ENCODE measurements at regions not wholly inside any gene's neighbourhood (a gene's known extent, or its start where the extent isn't known, plus 50 kb on each side); places are given as distances from the start of the nearest gene placed in this dataset.
"Not testable (repeated sequence)": the region's sequence is repeated elsewhere in the genome, so short reads cannot be mapped to it uniquely, and the experiment has no call there.

DNA sequence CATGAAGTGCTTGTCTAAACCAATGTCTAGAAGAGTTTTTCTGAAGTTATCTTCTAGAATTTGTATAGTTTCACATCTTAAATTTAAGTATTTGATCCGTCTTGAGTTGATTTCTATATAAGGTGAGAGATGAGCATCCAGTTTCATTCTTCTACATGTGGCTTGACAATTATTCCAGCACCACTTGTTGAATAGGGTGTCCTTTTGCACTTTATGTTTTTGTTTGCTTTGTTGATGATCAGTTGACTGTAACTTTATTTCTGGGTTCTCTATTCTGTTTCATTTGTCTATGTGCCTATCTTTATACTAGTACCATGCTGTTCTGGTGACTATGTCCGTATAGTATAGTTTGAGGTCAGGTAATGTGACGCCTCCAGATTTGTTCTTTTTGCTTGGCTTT, 426.6 kb upstream of the CHRM2 start:
- H3K36me3 Mint-ChIP-seq (ENCODE audit: low read depth): no peaks in the 10 kb centered on the region
- H3K27me3 Mint-ChIP-seq (ENCODE audit: low read depth): no peaks in the 10 kb centered on the region
- no peaks in the 10 kb centered on the region for H3K4me1 Mint-ChIP-seq
- H3K27ac Mint-ChIP-seq: no peak overlapping the region
- TF ChIP-seq, protein P1, sequence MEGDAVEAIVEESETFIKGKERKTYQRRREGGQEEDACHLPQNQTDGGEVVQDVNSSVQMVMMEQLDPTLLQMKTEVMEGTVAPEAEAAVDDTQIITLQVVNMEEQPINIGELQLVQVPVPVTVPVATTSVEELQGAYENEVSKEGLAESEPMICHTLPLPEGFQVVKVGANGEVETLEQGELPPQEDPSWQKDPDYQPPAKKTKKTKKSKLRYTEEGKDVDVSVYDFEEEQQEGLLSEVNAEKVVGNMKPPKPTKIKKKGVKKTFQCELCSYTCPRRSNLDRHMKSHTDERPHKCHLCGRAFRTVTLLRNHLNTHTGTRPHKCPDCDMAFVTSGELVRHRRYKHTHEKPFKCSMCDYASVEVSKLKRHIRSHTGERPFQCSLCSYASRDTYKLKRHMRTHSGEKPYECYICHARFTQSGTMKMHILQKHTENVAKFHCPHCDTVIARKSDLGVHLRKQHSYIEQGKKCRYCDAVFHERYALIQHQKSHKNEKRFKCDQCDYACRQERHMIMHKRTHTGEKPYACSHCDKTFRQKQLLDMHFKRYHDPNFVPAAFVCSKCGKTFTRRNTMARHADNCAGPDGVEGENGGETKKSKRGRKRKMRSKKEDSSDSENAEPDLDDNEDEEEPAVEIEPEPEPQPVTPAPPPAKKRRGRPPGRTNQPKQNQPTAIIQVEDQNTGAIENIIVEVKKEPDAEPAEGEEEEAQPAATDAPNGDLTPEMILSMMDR (IDR thresholded peaks at IDR 0.05; ENCODE audit: unreplicated experiment in 3 of 3): no peak
- no peaks in the 10 kb centered on the region for H3K9me3 Mint-ChIP-seq
- no peak overlapping the region for H3K4me3 Mint-ChIP-seq

DNA sequence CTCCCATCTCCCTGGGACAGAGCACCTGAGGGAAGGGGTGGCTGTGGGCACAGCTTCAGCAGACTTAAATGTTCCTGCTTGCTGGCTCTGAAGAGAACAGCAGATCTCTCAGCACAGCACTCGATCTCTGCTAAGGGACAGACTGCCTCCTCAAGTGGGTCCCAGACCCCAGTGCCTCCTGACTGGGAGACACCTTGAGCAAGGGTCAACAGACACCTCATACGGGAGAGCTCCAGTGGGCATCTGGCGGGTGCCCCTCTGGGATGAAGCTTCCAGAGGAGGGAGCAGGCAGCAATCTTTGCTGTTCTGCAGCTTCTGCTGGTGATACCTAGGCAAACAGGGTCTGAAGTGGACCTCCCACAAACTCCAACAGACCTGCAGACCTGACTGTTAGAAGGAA, 436.7 kb upstream of the CHRM2 start:
- not testable (repeated sequence) for H3K36me3 Mint-ChIP-seq (ENCODE audit: low read depth); H3K4me3 Mint-ChIP-seq; H3K27ac Mint-ChIP-seq; H3K27me3 Mint-ChIP-seq (ENCODE audit: low read depth); H3K9me3 Mint-ChIP-seq; H3K4me1 Mint-ChIP-seq

DNA sequence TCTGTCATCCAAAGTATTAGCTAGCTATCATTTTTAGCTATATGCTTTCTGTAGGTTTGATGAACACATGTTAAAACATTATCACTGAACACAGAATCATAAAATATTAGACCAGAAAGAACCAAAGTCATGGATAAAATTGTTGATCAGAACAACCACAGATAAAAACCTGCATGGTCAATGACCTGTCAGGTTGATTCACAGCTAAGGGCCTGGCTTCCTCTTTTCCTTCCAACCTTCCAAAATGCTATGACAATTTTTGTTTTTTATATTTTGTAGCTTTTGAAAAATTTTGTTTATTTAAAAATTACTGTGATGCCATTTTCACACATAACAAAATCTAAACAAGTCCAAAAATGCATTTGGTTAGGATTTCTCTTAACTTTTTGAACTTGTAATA, 444.4 kb upstream of the CHRM2 start:
- no peaks in the 10 kb centered on the region for H3K4me1 Mint-ChIP-seq
- no peak overlapping the region for H3K27ac Mint-ChIP-seq
- no peaks in the 10 kb centered on the region for H3K36me3 Mint-ChIP-seq (ENCODE audit: low read depth)

DNA sequence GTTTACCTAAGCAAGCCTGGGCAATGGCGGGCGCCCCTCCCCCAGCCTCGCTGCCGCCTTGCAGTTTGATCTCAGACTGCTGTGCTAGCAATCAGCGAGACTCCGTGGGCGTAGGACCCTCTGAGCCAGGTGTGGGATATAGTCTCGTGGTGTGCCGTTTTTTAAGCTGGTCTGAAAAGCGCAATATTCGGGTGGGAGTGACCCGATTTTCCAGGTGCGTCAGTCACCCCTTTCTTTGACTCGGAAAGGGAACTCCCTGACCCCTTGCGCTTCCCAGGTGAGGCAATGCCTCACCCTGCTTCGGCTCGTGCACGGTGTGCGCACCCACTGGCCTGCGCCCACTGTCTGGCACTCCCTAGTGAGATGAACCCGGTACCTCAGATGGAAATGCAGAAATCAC, 442.6 kb upstream of the MTPN start:
- not testable (repeated sequence) for H3K27ac Mint-ChIP-seq; H3K27me3 Mint-ChIP-seq (ENCODE audit: low read depth); H3K4me3 Mint-ChIP-seq

More for the DNA sequence above, 444.4 kb upstream of the CHRM2 start:
- H3K9me3 Mint-ChIP-seq: peaks cover 4% of the 10 kb centered on the region
- TF ChIP-seq, protein P1 (IDR thresholded peaks at IDR 0.05; ENCODE audit: unreplicated experiment in 3 of 3): no peak
- H3K27me3 Mint-ChIP-seq (ENCODE audit: low read depth): no peaks in the 10 kb centered on the region
- no peak overlapping the region for H3K4me3 Mint-ChIP-seq

DNA sequence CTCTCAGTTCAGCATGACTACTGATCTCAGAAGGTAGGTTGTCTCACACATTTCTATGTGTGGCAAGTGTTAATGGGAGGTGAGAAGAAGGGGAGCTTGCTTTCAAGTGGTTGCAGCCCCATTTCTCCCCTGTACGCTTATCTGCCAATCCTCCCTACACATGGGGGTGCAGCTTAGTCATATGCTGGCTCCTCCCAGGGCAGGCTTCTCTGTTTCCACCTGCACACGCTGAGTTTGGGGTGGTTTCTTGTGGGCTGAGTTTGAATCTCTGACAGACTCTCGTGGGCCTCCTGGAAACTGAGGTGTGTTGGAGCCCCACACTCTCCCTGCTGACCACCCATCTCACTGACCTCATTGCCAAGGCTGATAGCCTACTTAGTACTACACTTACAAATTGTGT, 435.8 kb upstream of the MTPN start:
- no peak overlapping the region for H3K4me3 Mint-ChIP-seq
- H3K27ac Mint-ChIP-seq: no peak overlapping the region
- TF ChIP-seq, protein P1 (IDR thresholded peaks at IDR 0.05; ENCODE audit: unreplicated experiment in 3 of 3): no peak
- no peaks in the 10 kb centered on the region for H3K9me3 Mint-ChIP-seq
- no peaks in the 10 kb centered on the region for H3K36me3 Mint-ChIP-seq (ENCODE audit: low read depth)
- no peaks in the 10 kb centered on the region for H3K27me3 Mint-ChIP-seq (ENCODE audit: low read depth)
- no peaks in the 10 kb centered on the region for H3K4me1 Mint-ChIP-seq

More for the DNA sequence above, 442.6 kb upstream of the MTPN start:
- H3K36me3 Mint-ChIP-seq (ENCODE audit: low read depth); H3K9me3 Mint-ChIP-seq; H3K4me1 Mint-ChIP-seq: not testable (repeated sequence)

DNA sequence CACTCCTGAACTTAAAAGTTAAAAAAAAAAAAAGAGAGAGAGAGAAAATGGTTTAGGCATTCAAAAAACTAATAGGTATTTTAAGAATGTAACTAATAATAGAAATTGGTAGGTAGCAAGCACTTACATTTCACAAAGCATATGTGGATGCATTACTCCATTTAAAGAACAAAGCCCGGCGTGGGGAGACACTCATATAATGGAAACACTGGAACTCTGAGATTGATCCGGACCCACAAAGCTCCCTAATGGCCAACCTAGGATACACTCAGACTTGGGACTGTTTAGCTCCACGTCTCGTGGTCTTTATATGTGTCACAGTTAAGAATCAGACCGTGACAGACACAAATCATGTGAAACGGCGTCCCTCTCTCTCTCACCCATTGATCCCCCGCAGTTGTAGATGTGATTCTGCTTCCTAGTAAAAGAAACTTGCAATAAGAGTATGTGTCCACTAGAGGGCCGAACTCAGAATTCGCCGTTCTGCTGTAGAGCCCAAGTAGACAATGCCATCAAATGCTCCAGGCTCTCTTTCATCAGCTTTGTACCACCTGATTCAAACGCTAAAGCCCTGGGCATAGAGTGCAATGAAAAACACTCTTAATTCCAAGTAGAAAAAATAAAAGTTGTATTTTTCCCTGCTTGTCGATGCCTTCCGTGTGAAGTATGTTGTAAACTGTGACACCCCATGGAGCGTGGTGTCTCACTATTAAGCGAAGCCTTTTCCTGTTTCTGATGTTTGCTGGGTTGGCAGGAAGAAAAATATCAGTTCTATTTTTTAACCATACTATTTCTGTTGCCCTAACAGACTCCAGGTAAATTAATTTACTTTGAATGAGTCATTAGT, 429.0 kb upstream of the MTPN start:
- TF ChIP-seq, protein P1 (IDR thresholded peaks at IDR 0.05; ENCODE audit: unreplicated experiment in 3 of 3): peak; percentile 75 to 87 (median 76)
- Mint-ChIP-seq H3K27me3 (ENCODE audit: low read depth) (no peaks in the 10 kb centered on the region), H3K36me3 (ENCODE audit: low read depth) (no peaks in the 10 kb centered on the region), H3K27ac (no peak overlapping the region), H3K4me3 (peak overlapping the region in 2 of 3 experiments; percentile 7 to 20), H3K9me3 (no peaks in the 10 kb centered on the region), H3K4me1 (no peaks in the 10 kb centered on the region)

DNA sequence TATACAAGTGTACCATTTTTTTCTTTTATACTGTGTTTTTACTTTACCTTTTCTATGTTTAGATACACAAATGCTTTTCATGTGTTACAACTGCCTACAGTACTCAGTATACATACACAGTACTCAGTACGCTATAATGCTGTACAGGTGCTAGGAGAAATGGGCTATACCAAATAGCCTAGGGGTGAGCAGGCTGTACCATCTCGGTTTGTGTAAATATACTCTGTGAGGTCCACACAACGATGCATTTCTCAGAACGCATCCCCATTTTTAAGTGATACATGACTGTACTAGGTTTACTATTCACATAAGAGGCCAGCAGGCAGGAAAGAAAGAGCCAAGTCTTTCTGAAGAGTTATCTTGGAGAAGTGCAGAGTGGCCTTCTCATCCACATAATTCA, 426.4 kb upstream of the MTPN start:
- TF ChIP-seq, protein P1 (IDR thresholded peaks at IDR 0.05; ENCODE audit: unreplicated experiment in 3 of 3): no peak
- H3K27me3 Mint-ChIP-seq (ENCODE audit: low read depth): no peaks in the 10 kb centered on the region
- H3K4me3 Mint-ChIP-seq: no peak overlapping the region
- H3K4me1 Mint-ChIP-seq: no peaks in the 10 kb centered on the region
- H3K9me3 Mint-ChIP-seq: no peaks in the 10 kb centered on the region
- no peaks in the 10 kb centered on the region for H3K36me3 Mint-ChIP-seq (ENCODE audit: low read depth)
- no peak overlapping the region for H3K27ac Mint-ChIP-seq

Data from nephron (organoid).